ENCODE measurements at regions not wholly inside any gene's neighbourhood (a gene's known extent, or its start where the extent isn't known, plus 50 kb on each side); places are given as distances from the start of the nearest gene placed in this dataset.

- Histone ChIP-seq H3K27ac (ENCODE audit: low read length) (no peak overlapping the region), H3K27me3 (ENCODE audit: insufficient read depth, low read depth, low read length) (no peaks in the 10 kb centered on the region), H4K20me1 (ENCODE audit: insufficient read depth) (no peaks in the 10 kb centered on the region), H3K36me3 (ENCODE audit: insufficient read depth, low read length) (no peaks in the 10 kb centered on the region), H3K4me2 (ENCODE audit: low read length) (no peak overlapping the region), H3K9me2 (ENCODE audit: insufficient read depth, low read length) (no peaks in the 10 kb centered on the region), H3K9ac (ENCODE audit: low read length) (no peak overlapping the region), H3K4me3 (ENCODE audit: low read length) (no peak overlapping the region), H3K9me3 (ENCODE audit: low read length) (no peaks in the 10 kb centered on the region), H3K79me2 (replicated peaks; ENCODE audit: insufficient read depth, low read length) (no peaks in the 10 kb centered on the region), H2AFZ (ENCODE audit: low read depth, low read length) (no peak overlapping the region), H3F3A (ENCODE audit: insufficient read depth, low read length, poor library complexity, severe bottlenecking) (no peaks in the 10 kb centered on the region)
- TF ChIP-seq MXI1 (conservative IDR thresholded peaks at IDR 0.05; ENCODE audit: poor library complexity, severe bottlenecking) (no peak), EP300 (conservative IDR thresholded peaks at IDR 0.05; ENCODE audit: poor library complexity, severe bottlenecking) (no peak), RAD21 (conservative IDR thresholded peaks at IDR 0.05) (no peak), TAF1 (IDR thresholded peaks at IDR 0.05; ENCODE audit: low read depth) (no peak), SMC3 (conservative IDR thresholded peaks at IDR 0.05; ENCODE audit: poor library complexity) (no peak), EZH2 (IDR thresholded peaks at IDR 0.05; ENCODE audit: borderline replicate concordance, insufficient read depth, low read length, poor library complexity, severe bottlenecking) (no peak), REST (IDR thresholded peaks at IDR 0.05; ENCODE audit: borderline replicate concordance) (no peak), POLR2AphosphoS5 (IDR thresholded peaks at IDR 0.05) (no peak), CTCF (IDR thresholded peaks at IDR 0.05; ENCODE audit: poor library complexity, severe bottlenecking) (no peak)
Measured at GRCh38 chr5:2175842-2176404, 293.2 kb upstream of the IRX4 start.

GRCh38 chr5:2175041-2175440 lies 292.3 kb upstream of the IRX4 start:
- Histone ChIP-seq H3K4me2 (ENCODE audit: low read length) (no peak overlapping the region), H3K27me3 (ENCODE audit: insufficient read depth, low read depth, low read length) (no peaks in the 10 kb centered on the region), H3K27ac (ENCODE audit: low read length) (no peak overlapping the region), H3K4me3 (ENCODE audit: low read length) (no peak overlapping the region), H3K9ac (ENCODE audit: low read length) (no peak overlapping the region), H3K79me2 (replicated peaks; ENCODE audit: insufficient read depth, low read length) (no peaks in the 10 kb centered on the region), H3K9me3 (ENCODE audit: low read length) (no peaks in the 10 kb centered on the region), H3K36me3 (ENCODE audit: insufficient read depth, low read length) (no peaks in the 10 kb centered on the region), H4K20me1 (ENCODE audit: insufficient read depth) (no peaks in the 10 kb centered on the region), H3K9me2 (ENCODE audit: insufficient read depth, low read length) (no peaks in the 10 kb centered on the region), H2AFZ (ENCODE audit: low read depth, low read length) (no peak overlapping the region), H3F3A (ENCODE audit: insufficient read depth, low read length, poor library complexity, severe bottlenecking) (no peaks in the 10 kb centered on the region)
- TF ChIP-seq TAF1 (IDR thresholded peaks at IDR 0.05; ENCODE audit: low read depth) (no peak), REST (IDR thresholded peaks at IDR 0.05; ENCODE audit: borderline replicate concordance) (no peak), RAD21 (conservative IDR thresholded peaks at IDR 0.05) (no peak), CTCF (IDR thresholded peaks at IDR 0.05; ENCODE audit: poor library complexity, severe bottlenecking) (no peak), POLR2AphosphoS5 (IDR thresholded peaks at IDR 0.05) (no peak), MXI1 (conservative IDR thresholded peaks at IDR 0.05; ENCODE audit: poor library complexity, severe bottlenecking) (no peak), EZH2 (IDR thresholded peaks at IDR 0.05; ENCODE audit: borderline replicate concordance, insufficient read depth, low read length, poor library complexity, severe bottlenecking) (no peak), SMC3 (conservative IDR thresholded peaks at IDR 0.05; ENCODE audit: poor library complexity) (no peak), EP300 (conservative IDR thresholded peaks at IDR 0.05; ENCODE audit: poor library complexity, severe bottlenecking) (no peak)

All from neural cell (in vitro differentiated cells).